Osteoblast (primary cell): ENCODE measurements at regions not wholly inside any gene's neighbourhood (a gene's known extent, or its start where the extent isn't known, plus 50 kb on each side); places are given as distances from the start of the nearest gene placed in this dataset.

Experiments
- DNase-seq: peaks from one replicate; pipeline ENCODE4 v3.0.0; 2011; ENCODE audit warnings: low spot score, mixed read lengths; ENCODE audit not compliant: insufficient read length; ENCODE audit errors: missing footprints
- H2AFZ ChIP-seq: 2 replicates; pipeline ENCODE4 v1.6.0; 2011; ENCODE audit warnings: mild to moderate bottlenecking, low read length
- H3K27ac ChIP-seq: 2 replicates; pipeline ENCODE4 v1.5.1; 2011; ENCODE audit warnings: mild to moderate bottlenecking, low read depth, low read length, moderate library complexity
- H3K27me3 ChIP-seq: 2 replicates; pipeline ENCODE4 v1.6.0; 2012; ENCODE audit warnings: mild to moderate bottlenecking, control low read depth, inconsistent platforms, low read length, moderate library complexity; ENCODE audit not compliant: insufficient read depth
- H3K36me3 ChIP-seq: 2 replicates; pipeline ENCODE4 v1.5.1; 2011; ENCODE audit warnings: mild to moderate bottlenecking, low read length, control low read depth, moderate library complexity; ENCODE audit not compliant: insufficient read depth
- H3K4me1 ChIP-seq: 2 replicates; pipeline ENCODE4 v1.5.1; 2011; ENCODE audit warnings: mild to moderate bottlenecking, low read length, control low read depth, moderate library complexity; ENCODE audit not compliant: insufficient read depth
- H3K4me2 ChIP-seq: 2 replicates; pipeline ENCODE4 v1.6.0; 2011; ENCODE audit warnings: mild to moderate bottlenecking, low read length; ENCODE audit not compliant: insufficient read depth
- H3K4me3 ChIP-seq: fragments of 200-600 bp; sonication (generic); 3 replicates; pipeline ENCODE4 v1.5.1; 2012; ENCODE audit warnings: mild to moderate bottlenecking, low read length, inconsistent platforms; ENCODE audit not compliant: insufficient read depth
- H3K79me2 ChIP-seq: 2 replicates; pipeline ENCODE4 v1.6.0; 2012; ENCODE audit warnings: mild to moderate bottlenecking, low read length, control low read depth, inconsistent platforms; ENCODE audit not compliant: insufficient read depth
- H3K9me3 ChIP-seq: 2 replicates; pipeline ENCODE4 v1.5.1; 2011; ENCODE audit warnings: low read depth, low read length, control low read depth
- H4K20me1 ChIP-seq: 2 replicates; pipeline ENCODE4 v1.6.0; 2012; ENCODE audit warnings: mild to moderate bottlenecking, low read length, control low read depth; ENCODE audit not compliant: insufficient read depth
- TF ChIP-seq, protein P1 (sequence below): IDR thresholded peaks from 2 replicates; pipeline ENCODE4 v1.5.1; 2011; ENCODE audit warnings: mild to moderate bottlenecking, low read depth, low read length, moderate library complexity; ENCODE audit errors: extremely low read depth

DNA sequence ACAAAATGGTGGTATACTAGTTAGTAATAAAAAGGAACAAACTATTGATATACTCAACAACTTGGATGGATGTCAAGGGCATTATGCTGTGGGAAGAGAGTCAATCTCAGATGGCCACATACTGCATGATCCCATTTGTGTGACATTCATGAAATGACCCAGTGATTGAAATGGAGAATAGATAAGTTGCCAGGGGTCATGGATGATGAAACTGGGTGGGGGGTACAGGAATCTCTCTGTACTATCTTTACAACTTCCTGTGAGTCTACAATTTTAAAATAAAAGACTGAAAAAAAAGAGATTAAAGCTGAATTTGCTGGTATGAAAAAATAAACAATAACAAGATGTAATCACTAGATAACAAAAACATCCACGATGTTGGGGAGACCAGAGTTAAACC, 70.5 kb upstream of the CDYL2 start:
- Histone ChIP-seq H3K27ac (no peak overlapping the region), H4K20me1 (no peaks in the 10 kb centered on the region), H3K4me3 (no peak overlapping the region), H3K9me3 (no peaks in the 10 kb centered on the region), H2AFZ (no peak overlapping the region), H3K4me2 (no peak overlapping the region), H3K36me3 (no peaks in the 10 kb centered on the region), H3K79me2 (no peaks in the 10 kb centered on the region), H3K27me3 (no peaks in the 10 kb centered on the region), H3K4me1 (no peaks in the 10 kb centered on the region)
- no peak for DNase-seq
- TF ChIP-seq, protein P1, sequence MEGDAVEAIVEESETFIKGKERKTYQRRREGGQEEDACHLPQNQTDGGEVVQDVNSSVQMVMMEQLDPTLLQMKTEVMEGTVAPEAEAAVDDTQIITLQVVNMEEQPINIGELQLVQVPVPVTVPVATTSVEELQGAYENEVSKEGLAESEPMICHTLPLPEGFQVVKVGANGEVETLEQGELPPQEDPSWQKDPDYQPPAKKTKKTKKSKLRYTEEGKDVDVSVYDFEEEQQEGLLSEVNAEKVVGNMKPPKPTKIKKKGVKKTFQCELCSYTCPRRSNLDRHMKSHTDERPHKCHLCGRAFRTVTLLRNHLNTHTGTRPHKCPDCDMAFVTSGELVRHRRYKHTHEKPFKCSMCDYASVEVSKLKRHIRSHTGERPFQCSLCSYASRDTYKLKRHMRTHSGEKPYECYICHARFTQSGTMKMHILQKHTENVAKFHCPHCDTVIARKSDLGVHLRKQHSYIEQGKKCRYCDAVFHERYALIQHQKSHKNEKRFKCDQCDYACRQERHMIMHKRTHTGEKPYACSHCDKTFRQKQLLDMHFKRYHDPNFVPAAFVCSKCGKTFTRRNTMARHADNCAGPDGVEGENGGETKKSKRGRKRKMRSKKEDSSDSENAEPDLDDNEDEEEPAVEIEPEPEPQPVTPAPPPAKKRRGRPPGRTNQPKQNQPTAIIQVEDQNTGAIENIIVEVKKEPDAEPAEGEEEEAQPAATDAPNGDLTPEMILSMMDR = no peak

DNA sequence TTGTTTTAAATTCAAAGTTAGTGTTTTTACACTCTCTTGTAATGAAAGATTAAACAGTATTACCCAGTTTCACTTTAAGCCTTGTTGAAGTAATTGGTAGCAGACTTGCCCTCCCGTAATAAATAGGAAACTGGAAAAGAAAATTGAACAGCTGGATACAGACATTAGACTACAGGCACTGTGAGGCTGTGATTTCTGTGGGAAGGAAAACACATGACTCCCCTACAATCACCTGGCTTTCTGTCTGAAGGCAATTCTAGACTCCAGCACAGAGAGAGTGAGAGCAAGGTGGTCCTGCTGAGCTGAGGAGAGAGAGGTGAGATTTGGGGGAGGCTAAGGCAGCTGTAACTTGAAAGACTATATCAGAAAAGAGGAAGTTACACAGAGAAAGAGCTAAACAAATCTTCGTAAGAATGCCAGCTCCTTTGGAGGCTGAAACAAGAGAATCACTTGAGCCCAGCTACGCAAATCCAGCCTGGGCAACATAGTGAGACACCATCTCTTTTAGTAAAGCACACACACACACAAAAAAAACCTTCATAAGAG, 57.8 kb upstream of the CDYL2 start:
- no peak overlapping the region for H3K4me2 ChIP-seq
- H3K27me3 ChIP-seq = no peaks in the 10 kb centered on the region
- no peaks in the 10 kb centered on the region for H3K79me2 ChIP-seq
- H4K20me1 ChIP-seq = no peaks in the 10 kb centered on the region
- H2AFZ ChIP-seq = peak overlapping the region; percentile 14
- H3K9me3 ChIP-seq = no peaks in the 10 kb centered on the region
- no peaks in the 10 kb centered on the region for H3K36me3 ChIP-seq
- no peak overlapping the region for H3K27ac ChIP-seq
- no peak overlapping the region for H3K4me3 ChIP-seq
- no peaks in the 10 kb centered on the region for H3K4me1 ChIP-seq
- DNase-seq = no peak
- TF ChIP-seq, protein P1 = no peak
